CD14-positive monocyte (primary cell): ENCODE measurements at regions not wholly inside any gene's neighbourhood (a gene's known extent, or its start where the extent isn't known, plus 50 kb on each side); places are given as distances from the start of the nearest gene placed in this dataset.

ENCODE experiments used
- DNase-seq, 3 donors: peaks; one replicate each; pipeline ENCODE4 v3.0.0-alpha.2; 2011 to 2022
- H2AFZ ChIP-seq: 2 replicates; pipeline ENCODE4 v1.6.0; 2012; ENCODE audit warnings: mild to moderate bottlenecking, low read depth, low read length, inconsistent platforms; ENCODE audit not compliant: insufficient read depth, poor library complexity, severe bottlenecking
- H3K27ac ChIP-seq, 2 donors: 1 replicate in 1 of 2; 2 replicates in 1 of 2; pipeline ENCODE4 v1.5.1; 2012 to 2013; ENCODE audit warnings: low read length in 2 of 2, control low read depth in 1 of 2, inconsistent platforms in 1 of 2, low read depth in 1 of 2, mild to moderate bottlenecking in 1 of 2
- H3K27me3 ChIP-seq, 2 donors: one replicate each; pipeline versions ENCODE4 v1.6.0 to v1.6.1; 2011 to 2013; ENCODE audit warnings: low read length in 2 of 2; ENCODE audit not compliant: control insufficient read depth in 2 of 2, insufficient read depth in 2 of 2
- H3K36me3 ChIP-seq, 2 donors: replicated peaks in 1 of 2; 1 replicate in 1 of 2; 2 replicates in 1 of 2; pipeline versions ENCODE4 v1.5.1 to v1.6.1; 2012 to 2013; ENCODE audit warnings: low read length in 2 of 2, control low read depth in 1 of 2, inconsistent platforms in 1 of 2, mild to moderate bottlenecking in 1 of 2; ENCODE audit not compliant: insufficient read depth in 2 of 2, control insufficient read depth in 1 of 2
- H3K4me1 ChIP-seq, 2 donors: 1 replicate in 1 of 2; 2 replicates in 1 of 2; pipeline versions ENCODE4 v1.5.1 to v1.6.1; 2012 to 2013; ENCODE audit warnings: low read length in 2 of 2, control low read depth in 1 of 2, inconsistent platforms in 1 of 2, mild to moderate bottlenecking in 1 of 2, moderate library complexity in 1 of 2; ENCODE audit not compliant: insufficient read depth in 2 of 2, control insufficient read depth in 1 of 2
- H3K4me2 ChIP-seq: replicated peaks from 2 replicates; pipeline ENCODE3; 2012; ENCODE audit warnings: low read length, moderate library complexity, mild to moderate bottlenecking; ENCODE audit not compliant: poor library complexity, severe bottlenecking; ENCODE audit errors: extremely low read depth
- H3K4me3 ChIP-seq, 3 experiments: fragments of 200-600 bp in 1 of 3; sonication (generic) in 1 of 3; replicated peaks in 1 of 3; 1 replicate in 2 of 3; 2 replicates in 1 of 3; pipeline ENCODE4 v1.5.1; 2011 to 2013; ENCODE audit warnings: low read length in 3 of 3, mild to moderate bottlenecking in 3 of 3, control low read depth in 2 of 3, low read depth in 2 of 3, inconsistent platforms in 1 of 3, moderate library complexity in 1 of 3
- H3K79me2 ChIP-seq: 2 replicates; pipeline ENCODE4 v1.6.0; 2012; ENCODE audit warnings: mild to moderate bottlenecking, control low read depth, inconsistent platforms, low read length, moderate library complexity; ENCODE audit not compliant: insufficient read depth
- H3K9ac ChIP-seq: 2 replicates; pipeline ENCODE4 v1.6.0; 2017; ENCODE audit warnings: low read length, mild to moderate bottlenecking; ENCODE audit not compliant: insufficient read depth, poor library complexity, severe bottlenecking
- H3K9me3 ChIP-seq, 2 donors: replicated peaks in 1 of 2; 1 replicate in 1 of 2; 2 replicates in 1 of 2; pipeline versions ENCODE4 v1.5.1 to v1.6.1; 2012 to 2013; ENCODE audit warnings: low read length in 2 of 2, control low read depth in 1 of 2; ENCODE audit not compliant: control insufficient read depth in 1 of 2, insufficient read depth in 1 of 2
- H4K20me1 ChIP-seq: 2 replicates; pipeline ENCODE4 v1.6.0; 2012; ENCODE audit warnings: mild to moderate bottlenecking, low read length, control low read depth, moderate library complexity; ENCODE audit not compliant: insufficient read depth
- H3K27ac Mint-ChIP-seq, 7 donors: one replicate each; pipeline ENCODE4 v1.8.0; 2020; ENCODE audit warnings: mild to moderate bottlenecking in 7 of 7, mixed read lengths in 7 of 7, moderate library complexity in 6 of 7, inconsistent platforms in 2 of 7
- H3K27me3 Mint-ChIP-seq, 3 donors: one replicate each; pipeline ENCODE4 v1.8.0; 2021 to 2022; ENCODE audit warnings: low read depth in 3 of 3, mild to moderate bottlenecking in 3 of 3, mixed read lengths in 3 of 3, moderate library complexity in 3 of 3, inconsistent platforms in 1 of 3
- H3K36me3 Mint-ChIP-seq, 2 donors: one replicate each; pipeline ENCODE4 v1.8.0; 2020; ENCODE audit warnings: mixed read lengths in 2 of 2, inconsistent platforms in 1 of 2, mild to moderate bottlenecking in 1 of 2
- H3K4me1 Mint-ChIP-seq: one replicate; pipeline ENCODE4 v1.8.0; 2020; ENCODE audit warnings: mild to moderate bottlenecking, mixed read lengths
- H3K4me3 Mint-ChIP-seq, 2 donors: one replicate each; pipeline ENCODE4 v1.8.0; 2020; ENCODE audit warnings: mild to moderate bottlenecking in 2 of 2, mixed read lengths in 2 of 2, moderate library complexity in 1 of 2
- H3K9me3 Mint-ChIP-seq, 7 donors: one replicate each; pipeline ENCODE4 v1.8.0; 2020 to 2022; ENCODE audit warnings: mixed read lengths in 7 of 7, mild to moderate bottlenecking in 6 of 7, moderate library complexity in 6 of 7, inconsistent platforms in 2 of 7
- WGBS: methylation state at CpG from one replicate; pipeline ENCODE4 v1.1.5; 2013; ENCODE audit warnings: missing lambda C conversion rate; ENCODE audit not compliant: insufficient coverage; 5-methylcytosine and 5-hydroxymethylcytosine counted together
- intact Hi-C, 2 donors: fragments of 100-400 bp; cut with micrococcal nuclease; formaldehyde crosslinking; loops; one replicate each; pipeline versions ENCODE4 v1.15.0 to v1.15.1; 2023
- TF ChIP-seq, protein P1 (sequence below): fragments of 200-600 bp; IDR thresholded peaks from one replicate; pipeline ENCODE4 v1.8.0; 2022; ENCODE audit warnings: antibody characterized with exemption, mild to moderate bottlenecking

DNA sequence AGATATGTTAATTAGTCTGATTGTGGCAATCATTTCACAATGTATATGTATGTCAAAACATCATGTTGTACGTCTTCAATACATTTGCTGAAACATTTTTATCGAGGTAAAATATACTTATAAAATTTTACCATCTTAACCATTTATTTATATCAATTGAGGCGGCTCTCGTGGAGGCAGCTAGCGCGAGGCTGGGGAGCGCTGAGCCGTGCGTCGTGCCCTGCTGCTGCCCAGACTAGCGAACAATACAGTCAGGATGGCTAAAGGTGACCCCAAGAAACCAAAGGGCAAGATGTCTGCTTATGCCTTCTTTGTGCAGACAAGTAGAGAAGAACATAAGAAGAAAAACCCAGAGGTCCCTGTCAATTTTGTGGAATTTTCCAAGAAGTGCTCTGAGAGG is 202.5 kb upstream of the PBX1 start:
- no peak overlapping the region for H2AFZ ChIP-seq
- intact Hi-C loops = no loop called here
- H3K36me3 ChIP-seq = no peaks in the 10 kb centered on the region
- Mint-ChIP-seq H3K36me3 (no peaks in the 10 kb centered on the region), H3K4me3 (no peak overlapping the region), H3K27me3 (peaks cover 0 to 3% (median 0%) of the 10 kb centered on the region in 3 donors), H3K9me3 (peaks cover 0 to 9% (median 2%) of the 10 kb centered on the region in 7 donors), H3K4me1 (no peaks in the 10 kb centered on the region), H3K27ac (no peak overlapping the region)
- H3K27ac ChIP-seq = no peak overlapping the region
- no peaks in the 10 kb centered on the region for H3K4me1 ChIP-seq
- no peaks in the 10 kb centered on the region for H4K20me1 ChIP-seq
- TF ChIP-seq, protein P1, sequence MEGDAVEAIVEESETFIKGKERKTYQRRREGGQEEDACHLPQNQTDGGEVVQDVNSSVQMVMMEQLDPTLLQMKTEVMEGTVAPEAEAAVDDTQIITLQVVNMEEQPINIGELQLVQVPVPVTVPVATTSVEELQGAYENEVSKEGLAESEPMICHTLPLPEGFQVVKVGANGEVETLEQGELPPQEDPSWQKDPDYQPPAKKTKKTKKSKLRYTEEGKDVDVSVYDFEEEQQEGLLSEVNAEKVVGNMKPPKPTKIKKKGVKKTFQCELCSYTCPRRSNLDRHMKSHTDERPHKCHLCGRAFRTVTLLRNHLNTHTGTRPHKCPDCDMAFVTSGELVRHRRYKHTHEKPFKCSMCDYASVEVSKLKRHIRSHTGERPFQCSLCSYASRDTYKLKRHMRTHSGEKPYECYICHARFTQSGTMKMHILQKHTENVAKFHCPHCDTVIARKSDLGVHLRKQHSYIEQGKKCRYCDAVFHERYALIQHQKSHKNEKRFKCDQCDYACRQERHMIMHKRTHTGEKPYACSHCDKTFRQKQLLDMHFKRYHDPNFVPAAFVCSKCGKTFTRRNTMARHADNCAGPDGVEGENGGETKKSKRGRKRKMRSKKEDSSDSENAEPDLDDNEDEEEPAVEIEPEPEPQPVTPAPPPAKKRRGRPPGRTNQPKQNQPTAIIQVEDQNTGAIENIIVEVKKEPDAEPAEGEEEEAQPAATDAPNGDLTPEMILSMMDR = no peak
- H3K4me2 ChIP-seq = no peak overlapping the region
- DNase-seq = no peak
- WGBS = 91% methylated on average over 9 of the region's 11 CpGs
- no peak overlapping the region for H3K9ac ChIP-seq
- H3K4me3 ChIP-seq = no peak overlapping the region
- no peaks in the 10 kb centered on the region for H3K79me2 ChIP-seq
- no peaks in the 10 kb centered on the region for H3K9me3 ChIP-seq
- no peaks in the 10 kb centered on the region for H3K27me3 ChIP-seq

- no peak overlapping the region for H3K9ac ChIP-seq
- Mint-ChIP-seq H3K27ac (no peak overlapping the region), H3K9me3 (peaks cover 0 to 8% (median 3%) of the 10 kb centered on the region in 7 donors), H3K4me1 (no peaks in the 10 kb centered on the region), H3K4me3 (no peak overlapping the region), H3K36me3 (no peaks in the 10 kb centered on the region), H3K27me3 (peaks cover 0 to 3% (median 0%) of the 10 kb centered on the region in 3 donors)
- H4K20me1 ChIP-seq = no peaks in the 10 kb centered on the region
- no peaks in the 10 kb centered on the region for H3K27me3 ChIP-seq
- no peaks in the 10 kb centered on the region for H3K79me2 ChIP-seq
- H3K4me1 ChIP-seq = no peaks in the 10 kb centered on the region
- H3K27ac ChIP-seq = no peak overlapping the region
- no CpG with 5 or more reads among the region's 1 CpG for WGBS
- no peak overlapping the region for H3K4me2 ChIP-seq
- no peak overlapping the region for H2AFZ ChIP-seq
- intact Hi-C loops = no loop called here
- H3K4me3 ChIP-seq = no peak overlapping the region
- DNase-seq = no peak
- no peaks in the 10 kb centered on the region for H3K9me3 ChIP-seq
- H3K36me3 ChIP-seq = no peaks in the 10 kb centered on the region
- TF ChIP-seq, protein P1 = no peak
Measured at GRCh38 chr1:164360265-164360664, 198.7 kb upstream of the PBX1 start.
